ENCODE measurements at regions not wholly inside any gene's neighbourhood (a gene's known extent, or its start where the extent isn't known, plus 50 kb on each side); places are given as distances from the start of the nearest gene placed in this dataset.

- TF ChIP-seq CTCF (IDR thresholded peaks at IDR 0.05), result no peak
- TF ChIP-seq POLR2AphosphoS5 (IDR thresholded peaks at IDR 0.05), result no peak
Observed at GRCh38 chr15:29456255-29456654, 186.6 kb upstream of the NSMCE3 start.

Measured in sigmoid colon (tissue), 4 donors.